ENCODE measurements at regions not wholly inside any gene's neighbourhood (a gene's known extent, or its start where the extent isn't known, plus 50 kb on each side); places are given as distances from the start of the nearest gene placed in this dataset.

DNA sequence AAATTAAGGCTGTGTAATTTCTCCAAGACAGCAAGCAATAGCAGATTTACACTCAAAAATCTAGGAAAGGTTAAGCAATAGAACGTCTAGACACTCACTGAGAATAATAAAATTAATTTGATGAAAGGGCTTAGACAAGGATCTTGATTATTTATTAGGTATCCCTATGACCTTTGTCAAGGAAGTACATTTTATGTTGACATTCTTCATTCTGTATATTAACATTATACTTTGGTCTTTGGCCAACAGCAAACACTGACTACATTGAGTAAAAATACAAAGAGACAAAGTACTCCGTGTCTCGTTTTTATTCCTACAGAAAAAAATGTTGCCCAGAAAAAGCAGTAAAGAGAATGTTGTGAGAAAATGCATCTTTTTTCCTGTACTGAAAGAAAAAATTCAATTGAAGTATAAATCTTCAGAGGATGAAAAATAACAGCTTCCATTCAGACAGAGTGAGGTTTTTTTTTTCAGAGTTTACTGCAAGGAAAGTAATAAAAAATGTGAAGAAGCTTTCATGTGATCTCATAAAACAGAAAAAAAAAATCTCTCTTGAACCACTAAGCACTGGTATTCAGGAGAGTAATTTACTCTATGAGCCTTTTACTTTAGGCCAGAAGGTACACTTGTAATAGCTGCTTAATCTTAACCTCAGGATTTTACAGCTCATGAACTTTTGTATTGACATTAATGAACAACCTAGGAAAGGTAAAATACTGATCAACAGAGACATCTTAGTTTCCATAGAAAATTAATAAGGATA, 605.0 kb downstream of the FSCB start:
- TF ChIP-seq, protein P1, sequence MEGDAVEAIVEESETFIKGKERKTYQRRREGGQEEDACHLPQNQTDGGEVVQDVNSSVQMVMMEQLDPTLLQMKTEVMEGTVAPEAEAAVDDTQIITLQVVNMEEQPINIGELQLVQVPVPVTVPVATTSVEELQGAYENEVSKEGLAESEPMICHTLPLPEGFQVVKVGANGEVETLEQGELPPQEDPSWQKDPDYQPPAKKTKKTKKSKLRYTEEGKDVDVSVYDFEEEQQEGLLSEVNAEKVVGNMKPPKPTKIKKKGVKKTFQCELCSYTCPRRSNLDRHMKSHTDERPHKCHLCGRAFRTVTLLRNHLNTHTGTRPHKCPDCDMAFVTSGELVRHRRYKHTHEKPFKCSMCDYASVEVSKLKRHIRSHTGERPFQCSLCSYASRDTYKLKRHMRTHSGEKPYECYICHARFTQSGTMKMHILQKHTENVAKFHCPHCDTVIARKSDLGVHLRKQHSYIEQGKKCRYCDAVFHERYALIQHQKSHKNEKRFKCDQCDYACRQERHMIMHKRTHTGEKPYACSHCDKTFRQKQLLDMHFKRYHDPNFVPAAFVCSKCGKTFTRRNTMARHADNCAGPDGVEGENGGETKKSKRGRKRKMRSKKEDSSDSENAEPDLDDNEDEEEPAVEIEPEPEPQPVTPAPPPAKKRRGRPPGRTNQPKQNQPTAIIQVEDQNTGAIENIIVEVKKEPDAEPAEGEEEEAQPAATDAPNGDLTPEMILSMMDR (conservative IDR thresholded peaks at IDR 0.05; ENCODE audit: low read depth, low read length), result no peak
- TF ChIP-seq EZH2 (IDR thresholded peaks at IDR 0.05; ENCODE audit: borderline replicate concordance, low read depth, low read length, poor library complexity, severe bottlenecking), result no peak
